ENCODE measurements at regions not wholly inside any gene's neighbourhood (a gene's known extent, or its start where the extent isn't known, plus 50 kb on each side); places are given as distances from the start of the nearest gene placed in this dataset.

DNA sequence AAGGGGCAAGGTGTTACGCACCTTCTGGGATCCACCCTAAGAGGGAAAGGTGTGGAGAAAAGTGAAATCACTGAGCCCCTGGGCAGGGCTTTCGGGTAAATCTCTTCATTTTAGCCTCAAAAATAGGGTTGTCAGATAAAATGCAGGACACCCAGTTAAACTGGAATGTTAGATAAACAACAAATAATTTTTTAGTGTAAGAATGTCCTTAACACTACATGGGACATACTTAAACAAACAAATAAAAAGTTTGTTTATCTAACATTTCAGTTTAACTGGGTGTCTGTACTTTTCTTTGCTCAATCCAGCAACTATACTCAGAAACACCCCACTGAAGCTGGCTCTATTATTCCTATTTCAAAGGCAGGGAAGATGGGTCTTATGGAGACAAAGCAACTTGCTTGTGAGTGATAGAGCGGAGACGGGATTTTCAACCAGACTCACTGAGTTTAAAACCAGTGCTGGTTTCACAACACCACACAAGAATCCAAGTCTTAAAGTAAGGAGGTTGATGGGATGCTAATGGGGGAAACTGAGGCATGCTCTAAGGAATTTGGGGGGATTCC, 144.8 kb upstream of the RBPJ start:
- Mint-ChIP-seq H3K9me3 (ENCODE audit: insufficient read depth) (peaks cover 4% of the 10 kb centered on the region), H3K4me1 (peaks cover 7% of the 10 kb centered on the region), H3K27me3 (peaks cover 19% of the 10 kb centered on the region), H3K27ac (no peak overlapping the region), H3K4me3 (no peak overlapping the region)
- Histone ChIP-seq H3K4me1 (ENCODE audit: control insufficient read depth in 2 of 2, insufficient read depth in 2 of 2, low read length in 2 of 2) (peaks cover 0 to 7% of the 10 kb centered on the region in 2 donors), H3K4me2 (replicated peaks; ENCODE audit: low read depth, low read length, poor library complexity, severe bottlenecking) (no peak overlapping the region), H2AFZ (ENCODE audit: insufficient read depth, low read depth, low read length, poor library complexity, severe bottlenecking) (no peak overlapping the region), H3K27me3 (replicated peaks in 1 of 4; ENCODE audit: control extremely low read depth in 1 of 4, control insufficient read depth in 3 of 4, insufficient read depth in 4 of 4, low read length in 3 of 4) (peaks cover 0 to 5% (median 0%) of the 10 kb centered on the region in 4 experiments), H3K9me3 (ENCODE audit: control extremely low read depth in 1 of 3, control insufficient read depth in 2 of 3, insufficient read depth in 1 of 3, low read length in 2 of 3) (no peaks in the 10 kb centered on the region), H3K36me3 (replicated peaks in 1 of 2; ENCODE audit: control extremely low read depth in 1 of 2, control insufficient read depth in 1 of 2, extremely low read depth in 1 of 2, insufficient read depth in 2 of 2, low read length in 1 of 2) (no peaks in the 10 kb centered on the region), H3K4me3 (ENCODE audit: control extremely low read depth in 1 of 5, extremely low read depth in 1 of 5, insufficient read depth in 1 of 5, low read depth in 2 of 5, low read length in 4 of 5) (no peak overlapping the region), H4K20me1 (ENCODE audit: control insufficient read depth, insufficient read depth, low read length, poor library complexity, severe bottlenecking) (no peaks in the 10 kb centered on the region), H3K27ac (ENCODE audit: low read length in 2 of 2) (no peak overlapping the region), H3K9ac (ENCODE audit: low read length) (no peak overlapping the region), H3K79me2 (ENCODE audit: control insufficient read depth, insufficient read depth, low read length) (no peaks in the 10 kb centered on the region)
- no peak for ATAC-seq (ENCODE audit: low read depth)
- CTCF ChIA-PET = no interaction called here
- TF ChIP-seq EZH2 (IDR thresholded peaks at IDR 0.05; ENCODE audit: borderline replicate concordance, insufficient read depth, low read depth, low read length, poor library complexity, severe bottlenecking) = no peak
- TF ChIP-seq, protein P1, sequence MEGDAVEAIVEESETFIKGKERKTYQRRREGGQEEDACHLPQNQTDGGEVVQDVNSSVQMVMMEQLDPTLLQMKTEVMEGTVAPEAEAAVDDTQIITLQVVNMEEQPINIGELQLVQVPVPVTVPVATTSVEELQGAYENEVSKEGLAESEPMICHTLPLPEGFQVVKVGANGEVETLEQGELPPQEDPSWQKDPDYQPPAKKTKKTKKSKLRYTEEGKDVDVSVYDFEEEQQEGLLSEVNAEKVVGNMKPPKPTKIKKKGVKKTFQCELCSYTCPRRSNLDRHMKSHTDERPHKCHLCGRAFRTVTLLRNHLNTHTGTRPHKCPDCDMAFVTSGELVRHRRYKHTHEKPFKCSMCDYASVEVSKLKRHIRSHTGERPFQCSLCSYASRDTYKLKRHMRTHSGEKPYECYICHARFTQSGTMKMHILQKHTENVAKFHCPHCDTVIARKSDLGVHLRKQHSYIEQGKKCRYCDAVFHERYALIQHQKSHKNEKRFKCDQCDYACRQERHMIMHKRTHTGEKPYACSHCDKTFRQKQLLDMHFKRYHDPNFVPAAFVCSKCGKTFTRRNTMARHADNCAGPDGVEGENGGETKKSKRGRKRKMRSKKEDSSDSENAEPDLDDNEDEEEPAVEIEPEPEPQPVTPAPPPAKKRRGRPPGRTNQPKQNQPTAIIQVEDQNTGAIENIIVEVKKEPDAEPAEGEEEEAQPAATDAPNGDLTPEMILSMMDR (IDR thresholded peaks at IDR 0.05) = no peak
- 100% methylated on average over 1 of the region's 4 CpGs for WGBS (ENCODE audit: insufficient coverage)
- no peak for DNase-seq
- POLR2A ChIA-PET = interaction anchor here (0.5 kb wide), 1 partner anchor 15 kb away, joined by 3 read pairs; no protein-coding TSS in a partner anchor
- intact Hi-C loops (cut with micrococcal nuclease) = no loop called here

DNA sequence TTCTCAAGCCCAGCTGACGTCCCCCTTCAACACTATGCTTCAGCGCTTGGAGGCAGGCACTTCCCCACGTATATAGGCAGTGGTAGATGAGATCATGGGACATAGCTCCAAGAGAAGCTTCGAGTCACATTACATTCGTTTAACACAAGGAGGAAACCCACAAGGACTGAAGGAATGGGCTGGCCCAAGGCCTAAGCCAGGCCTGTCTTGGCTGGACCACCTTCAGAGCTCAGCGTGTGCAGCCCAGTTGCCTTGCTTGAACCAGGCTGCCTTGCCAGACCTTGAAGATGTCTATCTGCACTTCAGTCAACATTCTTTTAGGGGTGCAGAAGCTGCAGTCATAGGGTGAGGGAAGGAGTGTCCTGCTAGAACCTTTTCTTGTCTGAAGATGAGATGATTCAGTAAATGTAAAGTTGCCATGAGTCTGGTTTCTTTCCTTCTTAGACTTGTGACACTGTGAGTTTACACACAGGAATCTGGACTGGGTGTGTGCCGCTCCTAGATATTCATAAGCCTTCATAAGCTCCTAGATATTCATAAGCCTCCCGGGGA, 144.1 kb upstream of the RBPJ start:
- Histone ChIP-seq H3K36me3 (replicated peaks in 1 of 2; ENCODE audit: control extremely low read depth in 1 of 2, control insufficient read depth in 1 of 2, extremely low read depth in 1 of 2, insufficient read depth in 2 of 2, low read length in 1 of 2) (no peaks in the 10 kb centered on the region), H3K9me3 (ENCODE audit: control extremely low read depth in 1 of 3, control insufficient read depth in 2 of 3, insufficient read depth in 1 of 3, low read length in 2 of 3) (no peaks in the 10 kb centered on the region), H3K4me2 (replicated peaks; ENCODE audit: low read depth, low read length, poor library complexity, severe bottlenecking) (no peak overlapping the region), H3K4me3 (ENCODE audit: control extremely low read depth in 1 of 5, extremely low read depth in 1 of 5, insufficient read depth in 1 of 5, low read depth in 2 of 5, low read length in 4 of 5) (no peak overlapping the region), H3K4me1 (ENCODE audit: control insufficient read depth in 2 of 2, insufficient read depth in 2 of 2, low read length in 2 of 2) (peaks cover 0 to 7% of the 10 kb centered on the region in 2 donors), H2AFZ (ENCODE audit: insufficient read depth, low read depth, low read length, poor library complexity, severe bottlenecking) (no peak overlapping the region), H4K20me1 (ENCODE audit: control insufficient read depth, insufficient read depth, low read length, poor library complexity, severe bottlenecking) (no peaks in the 10 kb centered on the region), H3K9ac (ENCODE audit: low read length) (no peak overlapping the region), H3K27ac (ENCODE audit: low read length in 2 of 2) (no peak overlapping the region), H3K27me3 (replicated peaks in 1 of 4; ENCODE audit: control extremely low read depth in 1 of 4, control insufficient read depth in 3 of 4, insufficient read depth in 4 of 4, low read length in 3 of 4) (peaks cover 0 to 5% (median 0%) of the 10 kb centered on the region in 4 experiments), H3K79me2 (ENCODE audit: control insufficient read depth, insufficient read depth, low read length) (no peaks in the 10 kb centered on the region)
- Mint-ChIP-seq H3K4me1 (peaks cover 7% of the 10 kb centered on the region), H3K9me3 (ENCODE audit: insufficient read depth) (peaks cover 4% of the 10 kb centered on the region), H3K27ac (no peak overlapping the region), H3K27me3 (peaks cover 19% of the 10 kb centered on the region), H3K4me3 (no peak overlapping the region)
- ChIA-PET POLR2A (interaction anchor here (0.5 kb wide), 1 partner anchor 16 kb away, joined by 3 read pairs; no protein-coding TSS in a partner anchor), CTCF (no interaction called here)
- 94% methylated on average over 6 of the region's 8 CpGs for WGBS (ENCODE audit: insufficient coverage)
- TF ChIP-seq, protein P1 (IDR thresholded peaks at IDR 0.05) = no peak
- no peak for TF ChIP-seq EZH2 (IDR thresholded peaks at IDR 0.05; ENCODE audit: borderline replicate concordance, insufficient read depth, low read depth, low read length, poor library complexity, severe bottlenecking)
- ATAC-seq (ENCODE audit: low read depth) (no peak), DNase-seq (no peak)
- intact Hi-C loops (cut with micrococcal nuclease) = no loop called here
